Right renal cortex interstitium (tissue), 3 donors: ENCODE measurements at regions not wholly inside any gene's neighbourhood (a gene's known extent, or its start where the extent isn't known, plus 50 kb on each side); places are given as distances from the start of the nearest gene placed in this dataset.
"Not testable (repeated sequence)": the region's sequence is repeated elsewhere in the genome, so short reads cannot be mapped to it uniquely, and the experiment has no call there.

ENCODE experiments used
- DNase-seq, 3 donors: peaks; one replicate each; pipeline ENCODE4 v3.0.0-alpha.2; 2013; ENCODE audit warnings: low read depth in 3 of 3, low spot score in 2 of 3

DNA sequence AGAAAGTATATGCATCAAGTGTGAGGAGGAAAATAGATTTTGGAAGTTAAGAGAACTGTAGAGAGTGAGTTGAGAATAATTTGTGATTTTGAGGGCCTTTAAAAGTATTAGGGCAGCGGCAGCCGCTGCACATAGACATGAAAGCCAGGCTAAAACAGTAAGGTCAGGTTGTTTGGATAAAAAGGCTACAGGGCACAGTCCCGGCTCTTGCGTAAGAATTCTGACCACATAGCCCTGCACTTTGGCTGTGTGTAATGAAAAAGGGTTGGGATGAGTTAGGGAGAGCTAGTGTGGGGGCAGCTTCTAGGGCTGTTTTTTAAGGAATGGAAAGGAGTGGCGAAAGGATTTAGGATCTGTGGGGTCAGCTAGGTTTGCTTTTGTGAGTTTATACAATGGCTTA is 130.8 kb downstream of the CCDC71L start:
- DNase-seq: not testable (repeated sequence)

GRCh38 chr7:106526617-106527016 is 134.3 kb downstream of the CCDC71L start:
- DNase-seq: not testable (repeated sequence)

GRCh38 chr7:106524690-106525059 is 136.3 kb downstream of the CCDC71L start:
- no peak for DNase-seq

- no peak for DNase-seq
These were observed 137.5 kb downstream of the CCDC71L start for GRCh38 chr7:106523482-106523881.

GRCh38 chr7:106522696-106523095 is 138.3 kb downstream of the CCDC71L start:
- DNase-seq: no peak

- DNase-seq: no peak
These were observed 139.4 kb downstream of the CCDC71L start for GRCh38 chr7:106521541-106521940.

DNA sequence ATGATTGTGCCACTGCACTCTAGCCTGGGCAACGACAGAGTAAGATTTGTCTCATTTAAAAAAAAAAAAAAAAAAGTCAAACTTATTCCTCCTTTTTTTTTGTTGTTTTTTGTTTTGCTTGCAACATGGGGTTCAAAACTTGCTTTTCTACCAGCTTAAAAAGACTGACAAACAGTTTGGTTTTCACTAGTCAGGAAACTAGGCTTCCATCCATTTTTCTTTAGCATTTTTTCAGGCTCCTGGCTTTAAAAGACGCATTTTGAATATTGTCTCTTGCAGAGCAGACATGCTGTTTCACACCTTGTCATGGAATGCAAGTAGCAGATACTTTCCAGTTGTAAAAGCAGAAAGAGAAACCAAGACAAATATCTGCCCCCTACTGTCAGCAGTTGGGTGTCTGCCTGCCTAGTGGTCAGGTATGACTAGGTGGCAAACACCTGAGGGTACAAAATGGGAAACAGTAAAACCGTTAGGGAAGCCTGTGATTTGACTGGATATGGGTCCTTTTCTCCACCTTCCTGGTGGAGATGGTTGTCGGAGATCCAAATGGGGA is 139.9 kb downstream of the CCDC71L start:
- no peak for DNase-seq

DNA sequence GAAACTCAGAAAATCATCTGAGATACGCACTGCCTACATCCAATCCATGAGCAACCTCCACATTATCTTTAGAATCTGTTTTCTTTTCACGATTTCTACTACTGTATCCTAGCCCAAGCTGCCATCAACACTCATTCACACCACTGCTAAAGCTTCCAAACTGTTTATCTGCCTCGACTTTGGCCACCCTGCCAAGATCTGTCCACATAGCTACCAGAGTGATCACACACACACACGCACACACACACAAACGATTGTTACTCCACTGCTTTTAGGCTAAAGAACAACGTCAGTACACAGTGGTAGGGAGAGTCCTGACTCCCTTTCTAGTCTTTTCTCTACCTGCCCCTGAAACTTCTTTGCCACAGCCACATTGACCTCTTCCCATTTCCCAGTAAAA is 142.0 kb downstream of the CCDC71L start:
- DNase-seq: no peak

GRCh38 chr7:106518239-106518638 is 142.7 kb downstream of the CCDC71L start:
- DNase-seq: no peak

- DNase-seq: no peak
These were observed 143.4 kb downstream of the CCDC71L start for GRCh38 chr7:106517508-106517907.

DNA sequence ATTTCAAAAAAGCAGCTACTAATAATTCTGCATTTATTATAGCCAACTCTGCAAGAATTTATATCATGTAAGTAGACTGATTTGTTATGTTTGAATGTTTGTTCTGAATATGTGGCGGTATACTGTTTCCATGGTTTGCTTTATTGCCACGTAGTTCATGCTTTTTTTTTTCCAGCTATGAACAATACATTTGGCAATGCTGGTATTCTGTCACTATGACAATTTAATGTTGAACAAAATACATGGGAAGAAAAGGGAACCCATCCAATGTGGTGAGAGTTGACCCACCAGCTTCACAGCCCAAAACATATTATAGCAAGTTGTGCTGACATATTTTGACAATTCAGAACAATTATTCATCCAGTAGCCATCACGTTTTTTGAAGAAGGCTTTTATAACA is 145.6 kb downstream of the CCDC71L start:
- no peak for DNase-seq

DNA sequence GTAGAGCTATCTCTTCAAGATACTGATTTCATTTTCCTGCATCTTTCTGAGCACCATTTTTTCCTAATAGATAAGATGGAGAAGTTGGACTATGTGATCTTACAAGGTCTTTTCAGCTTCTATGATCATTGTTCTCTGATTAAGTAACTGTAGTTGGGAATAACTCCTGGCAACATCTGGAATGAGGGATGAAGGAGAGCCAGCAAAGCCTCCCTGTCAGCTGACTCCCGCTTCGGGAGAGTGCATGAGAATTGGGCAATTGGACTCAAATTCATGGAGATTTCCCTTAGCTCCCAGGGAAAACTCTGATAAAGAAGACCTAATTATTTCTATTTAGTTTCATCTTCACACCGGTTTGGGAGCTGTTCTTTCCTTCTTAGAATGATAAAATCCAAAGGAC is 146.1 kb downstream of the CCDC71L start:
- no peak for DNase-seq

GRCh38 chr7:106512217-106512616 is 148.7 kb downstream of the CCDC71L start:
- no peak for DNase-seq

- DNase-seq: no peak
These were observed 156.3 kb downstream of the CCDC71L start for GRCh38 chr7:106504645-106505044.

GRCh38 chr7:106504207-106504606 is 156.8 kb downstream of the CCDC71L start:
- no peak for DNase-seq

GRCh38 chr7:106503626-106504025 is 157.3 kb downstream of the CCDC71L start:
- DNase-seq: no peak

DNA sequence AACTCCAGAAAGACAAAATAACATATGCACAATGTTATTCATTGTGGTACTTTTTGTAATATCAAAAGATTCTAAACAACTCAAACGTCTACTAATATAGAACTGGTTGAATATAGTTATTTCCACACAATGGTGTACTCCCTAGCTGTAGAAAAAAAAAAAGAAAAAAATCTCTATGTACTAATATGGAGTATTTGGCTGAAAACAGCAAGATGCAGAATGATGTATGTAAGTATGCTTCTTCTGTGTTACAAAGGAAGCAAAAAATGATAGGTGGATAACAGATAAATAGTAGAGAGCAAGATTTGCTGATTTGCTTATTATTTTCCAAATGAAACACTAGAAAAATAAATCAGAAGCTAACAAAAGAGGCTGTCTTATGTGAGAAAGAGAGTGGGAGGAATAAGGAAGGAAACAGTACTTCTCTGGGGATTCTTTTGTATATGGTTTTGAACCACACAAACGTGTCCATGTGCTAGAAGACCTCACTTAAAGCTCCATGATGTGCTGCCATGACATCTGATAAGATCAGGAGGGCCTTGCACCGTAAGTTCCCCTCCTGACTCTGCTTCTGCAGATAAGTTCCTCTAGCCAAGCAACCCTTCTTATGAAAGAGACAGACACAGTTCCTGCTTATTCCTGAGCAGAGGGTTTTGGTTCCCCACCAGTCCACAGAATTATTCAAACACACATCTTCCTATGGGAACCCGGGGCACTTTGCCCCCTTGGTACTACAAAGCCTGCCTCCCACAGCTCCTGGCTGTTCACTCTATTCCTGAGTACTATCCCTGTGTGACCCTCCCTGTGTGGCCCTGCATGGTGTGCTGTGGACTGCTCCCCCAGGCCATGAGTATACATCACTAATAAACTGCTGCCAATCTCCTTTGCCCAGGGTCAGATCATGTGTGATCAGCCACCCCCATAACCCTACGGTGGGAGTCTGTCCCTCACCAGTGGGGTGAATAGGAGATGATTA is 159.1 kb downstream of the CCDC71L start:
- no peak for DNase-seq

DNA sequence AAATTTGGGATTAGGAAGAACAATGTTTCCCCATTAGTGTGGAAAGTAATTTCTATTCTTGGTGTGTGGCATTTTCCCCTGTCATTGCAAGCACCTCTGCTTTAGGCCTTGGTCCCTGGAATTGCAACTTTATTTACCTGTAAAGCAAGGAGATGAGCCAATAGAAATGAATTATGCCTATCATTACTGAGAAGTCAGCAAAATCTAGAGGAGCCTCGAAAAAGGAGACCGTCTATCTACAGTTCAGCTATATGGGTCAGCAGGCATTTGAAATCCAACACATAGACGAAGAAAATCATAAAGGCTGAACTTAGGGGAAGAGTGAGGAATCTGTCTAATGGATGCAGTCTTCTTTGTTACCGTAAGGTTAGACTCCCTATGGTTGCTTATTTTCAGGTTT is 161.1 kb downstream of the CCDC71L start:
- DNase-seq: no peak

DNA sequence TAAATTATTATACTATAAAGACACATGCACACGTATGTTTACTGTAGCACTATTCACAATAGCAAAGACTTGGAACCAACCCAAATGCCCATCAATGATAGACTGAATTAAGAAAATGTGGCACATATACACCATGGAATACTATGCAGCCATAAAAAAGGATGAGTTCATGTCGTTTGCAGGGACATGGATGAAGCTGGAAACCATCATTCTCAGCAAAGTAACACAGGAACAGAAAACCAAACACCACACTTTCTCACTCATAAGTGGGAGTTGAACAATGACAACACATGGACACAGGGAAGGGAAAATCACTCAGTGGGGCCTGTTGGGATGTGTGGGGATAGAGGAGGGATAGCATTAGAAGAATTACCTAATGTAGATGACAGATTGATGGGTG is 163.0 kb downstream of the CCDC71L start:
- DNase-seq: not testable (repeated sequence)

- DNase-seq: no peak
These were observed 167.8 kb downstream of the CCDC71L start for GRCh38 chr7:106493041-106493731.

- DNase-seq: no peak
These were observed 172.5 kb downstream of the CCDC71L start for GRCh38 chr7:106488465-106488864.

- DNase-seq: no peak
These were observed 173.1 kb downstream of the CCDC71L start for GRCh38 chr7:106487892-106488291.
